Loucy (cell line): ENCODE measurements at regions not wholly inside any gene's neighbourhood (a gene's known extent, or its start where the extent isn't known, plus 50 kb on each side); places are given as distances from the start of the nearest gene placed in this dataset.

Experiments
- H2AFZ ChIP-seq: fragments of 200-600 bp; sonication (generic); 2 replicates; pipeline ENCODE4 v1.6.0; 2016; ENCODE audit warnings: antibody characterized with exemption, mild to moderate bottlenecking, low read length, moderate library complexity
- H3F3A ChIP-seq: fragments of 200-600 bp; 2 replicates; pipeline ENCODE4 v1.6.0; 2016; ENCODE audit warnings: antibody characterized with exemption, low read depth, mild to moderate bottlenecking
- H3K27me3 ChIP-seq: fragments of 200-600 bp; sonication (generic); 2 replicates; pipeline ENCODE4 v1.6.1; 2014; ENCODE audit warnings: low read length, mild to moderate bottlenecking; ENCODE audit not compliant: insufficient read depth, poor library complexity, severe bottlenecking
- H3K36me3 ChIP-seq: fragments of 200-600 bp; sonication (generic); 2 replicates; pipeline ENCODE4 v1.6.1; 2016; ENCODE audit warnings: low read length; ENCODE audit not compliant: insufficient read depth
- H3K4me1 ChIP-seq: fragments of 200-600 bp; sonication (generic); 2 replicates; pipeline ENCODE4 v1.5.1; 2014; ENCODE audit warnings: low read length, mild to moderate bottlenecking; ENCODE audit not compliant: insufficient read depth, poor library complexity, severe bottlenecking
- H3K4me2 ChIP-seq: fragments of 200-600 bp; sonication (generic); 2 replicates; pipeline ENCODE4 v1.6.0; 2014; ENCODE audit warnings: antibody characterized with exemption, low read length, low read depth, mild to moderate bottlenecking; ENCODE audit not compliant: poor library complexity, severe bottlenecking
- H3K4me3 ChIP-seq: fragments of 200-600 bp; sonication (generic); 2 replicates; pipeline ENCODE4 v1.5.1; 2014; ENCODE audit warnings: low read length, mild to moderate bottlenecking, mixed read lengths; ENCODE audit not compliant: poor library complexity, severe bottlenecking
- H3K79me2 ChIP-seq: fragments of 200-600 bp; sonication (generic); 2 replicates; pipeline ENCODE4 v1.6.1; 2014; ENCODE audit warnings: low read length; ENCODE audit not compliant: insufficient read depth
- H3K9ac ChIP-seq: fragments of 200-600 bp; sonication (generic); 2 replicates; pipeline ENCODE4 v1.6.0; 2014; ENCODE audit warnings: mild to moderate bottlenecking, low read depth, low read length, moderate library complexity; ENCODE audit not compliant: poor library complexity, severe bottlenecking
- H3K9me2 ChIP-seq: fragments of 200-600 bp; sonication (generic); replicated peaks from 2 replicates; pipeline ENCODE4 v1.6.1; 2016; ENCODE audit warnings: low read depth, low read length, mixed read lengths
- H3K9me3 ChIP-seq: fragments of 200-600 bp; sonication (generic); 2 replicates; pipeline ENCODE4 v1.6.1; 2014; ENCODE audit warnings: mild to moderate bottlenecking, antibody characterized with exemption, low read length, low read depth; ENCODE audit not compliant: insufficient read depth
- H4K20me1 ChIP-seq: fragments of 200-600 bp; sonication (generic); 2 replicates; pipeline ENCODE4 v1.6.0; 2014; ENCODE audit warnings: antibody characterized with exemption, low read length, mild to moderate bottlenecking; ENCODE audit not compliant: insufficient read depth, poor library complexity, severe bottlenecking
- EZH2phosphoT487 ChIP-seq: fragments of 200-600 bp; IDR thresholded peaks from 2 replicates; pipeline ENCODE4 v1.6.1; 2018; ENCODE audit warnings: antibody characterized with exemption, mild to moderate bottlenecking, moderate library complexity, borderline replicate concordance
- TF ChIP-seq, protein P1 (sequence below): fragments of 200-600 bp; sonication (generic); conservative IDR thresholded peaks from 2 replicates; pipeline ENCODE4 v1.5.1; 2014; ENCODE audit warnings: mild to moderate bottlenecking, antibody characterized with exemption, low read length

DNA sequence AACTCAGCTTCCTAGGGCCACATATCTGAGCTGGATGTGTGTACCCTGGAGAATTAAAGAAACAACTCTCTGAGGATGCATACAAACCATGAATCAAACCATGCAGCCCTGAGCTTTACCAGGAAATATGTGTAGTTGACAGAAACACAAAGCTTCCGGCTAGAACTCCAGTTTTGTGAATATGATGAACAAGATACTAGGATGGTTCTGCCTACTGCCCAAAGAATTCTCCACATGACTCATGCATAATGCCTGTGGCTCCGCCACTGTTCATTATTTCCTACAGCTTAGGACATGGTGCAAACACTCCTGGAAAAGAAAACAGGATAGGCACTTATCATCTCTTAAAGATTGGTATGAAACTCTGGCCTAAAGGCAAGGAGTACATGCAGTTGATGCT lies 343.4 kb downstream of the DNAH5 start:
- Histone ChIP-seq H2AFZ (no peak overlapping the region), H4K20me1 (no peaks in the 10 kb centered on the region), H3K9me3 (no peaks in the 10 kb centered on the region), H3K4me3 (no peak overlapping the region), H3K4me1 (no peaks in the 10 kb centered on the region), H3K9me2 (no peaks in the 10 kb centered on the region), H3F3A (no peaks in the 10 kb centered on the region), H3K36me3 (no peaks in the 10 kb centered on the region), H3K79me2 (no peaks in the 10 kb centered on the region), H3K27me3 (no peaks in the 10 kb centered on the region), H3K4me2 (no peak overlapping the region), H3K9ac (no peak overlapping the region)
- TF ChIP-seq EZH2phosphoT487, result no peak
- TF ChIP-seq, protein P1, sequence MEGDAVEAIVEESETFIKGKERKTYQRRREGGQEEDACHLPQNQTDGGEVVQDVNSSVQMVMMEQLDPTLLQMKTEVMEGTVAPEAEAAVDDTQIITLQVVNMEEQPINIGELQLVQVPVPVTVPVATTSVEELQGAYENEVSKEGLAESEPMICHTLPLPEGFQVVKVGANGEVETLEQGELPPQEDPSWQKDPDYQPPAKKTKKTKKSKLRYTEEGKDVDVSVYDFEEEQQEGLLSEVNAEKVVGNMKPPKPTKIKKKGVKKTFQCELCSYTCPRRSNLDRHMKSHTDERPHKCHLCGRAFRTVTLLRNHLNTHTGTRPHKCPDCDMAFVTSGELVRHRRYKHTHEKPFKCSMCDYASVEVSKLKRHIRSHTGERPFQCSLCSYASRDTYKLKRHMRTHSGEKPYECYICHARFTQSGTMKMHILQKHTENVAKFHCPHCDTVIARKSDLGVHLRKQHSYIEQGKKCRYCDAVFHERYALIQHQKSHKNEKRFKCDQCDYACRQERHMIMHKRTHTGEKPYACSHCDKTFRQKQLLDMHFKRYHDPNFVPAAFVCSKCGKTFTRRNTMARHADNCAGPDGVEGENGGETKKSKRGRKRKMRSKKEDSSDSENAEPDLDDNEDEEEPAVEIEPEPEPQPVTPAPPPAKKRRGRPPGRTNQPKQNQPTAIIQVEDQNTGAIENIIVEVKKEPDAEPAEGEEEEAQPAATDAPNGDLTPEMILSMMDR, result no peak

DNA sequence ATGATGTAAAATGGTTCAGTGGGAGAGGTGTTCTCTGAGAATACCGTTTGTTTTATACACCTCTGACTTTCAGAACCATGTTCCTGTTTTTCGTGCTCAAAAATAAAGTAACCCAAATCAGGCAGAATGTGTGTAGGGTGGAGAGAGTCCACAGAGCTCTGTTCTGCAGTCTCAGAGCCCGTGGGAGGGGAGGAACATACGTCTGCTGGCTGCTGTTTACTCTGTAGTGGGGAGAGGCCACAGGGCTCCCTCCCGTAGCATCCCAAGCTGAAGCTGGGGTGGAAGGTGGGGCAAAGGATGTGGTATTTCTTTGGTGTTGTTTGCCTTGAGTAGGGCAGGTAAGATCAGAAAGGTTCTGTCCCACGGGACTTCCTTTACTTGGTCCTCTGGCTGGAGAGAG lies 348.5 kb downstream of the DNAH5 start:
- no peak for TF ChIP-seq EZH2phosphoT487
- TF ChIP-seq, protein P1, result no peak
- H3K4me1 ChIP-seq, result no peaks in the 10 kb centered on the region

DNA sequence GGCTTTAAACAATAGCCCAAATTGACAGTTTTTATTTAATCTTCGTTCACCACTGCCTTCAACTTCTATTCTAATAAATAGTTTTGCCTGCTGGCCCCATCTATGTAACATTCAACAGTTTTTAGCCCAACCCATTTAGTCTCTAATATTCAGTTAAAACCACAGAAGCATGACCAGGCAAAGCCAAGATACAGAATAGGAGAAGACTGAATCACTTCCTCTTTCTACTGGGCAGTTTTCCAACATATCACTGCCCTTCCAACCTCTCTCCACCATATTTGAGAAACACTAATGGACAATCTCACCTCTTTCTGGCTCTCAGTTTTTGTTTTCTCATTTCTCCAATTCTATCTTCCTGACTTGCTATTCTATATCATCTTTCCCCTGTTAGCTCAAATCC lies 352.9 kb downstream of the DNAH5 start:
- no peaks in the 10 kb centered on the region for H3K9me3 ChIP-seq
- no peaks in the 10 kb centered on the region for H3K36me3 ChIP-seq
- no peak for TF ChIP-seq EZH2phosphoT487
- TF ChIP-seq, protein P1, result no peak
- H3K9me2 ChIP-seq, result no peaks in the 10 kb centered on the region
- H3K79me2 ChIP-seq, result no peaks in the 10 kb centered on the region
- H4K20me1 ChIP-seq, result no peaks in the 10 kb centered on the region
- no peaks in the 10 kb centered on the region for H3K27me3 ChIP-seq
- H2AFZ ChIP-seq, result no peak overlapping the region
- no peak overlapping the region for H3K4me2 ChIP-seq
- H3F3A ChIP-seq, result no peaks in the 10 kb centered on the region
- no peak overlapping the region for H3K9ac ChIP-seq
- no peaks in the 10 kb centered on the region for H3K4me1 ChIP-seq
- no peak overlapping the region for H3K4me3 ChIP-seq

More for the DNA sequence above, 348.5 kb downstream of the DNAH5 start:
- H3F3A ChIP-seq, result no peaks in the 10 kb centered on the region
- H4K20me1 ChIP-seq, result no peaks in the 10 kb centered on the region
- H3K4me3 ChIP-seq, result no peak overlapping the region
- no peaks in the 10 kb centered on the region for H3K9me3 ChIP-seq
- no peaks in the 10 kb centered on the region for H3K27me3 ChIP-seq
- H3K4me2 ChIP-seq, result no peak overlapping the region
- H3K36me3 ChIP-seq, result no peaks in the 10 kb centered on the region
- H2AFZ ChIP-seq, result no peak overlapping the region
- no peaks in the 10 kb centered on the region for H3K9me2 ChIP-seq
- H3K79me2 ChIP-seq, result no peaks in the 10 kb centered on the region
- no peak overlapping the region for H3K9ac ChIP-seq
